Epithelial cell of esophagus (primary cell): ENCODE measurements at regions not wholly inside any gene's neighbourhood (a gene's known extent, or its start where the extent isn't known, plus 50 kb on each side); places are given as distances from the start of the nearest gene placed in this dataset.
A peak's percentile ranks its signal among the peaks of the same experiment; 100 is the strongest.
"Not testable (repeated sequence)": the region's sequence is repeated elsewhere in the genome, so short reads cannot be mapped to it uniquely, and the experiment has no call there.

ENCODE experiments used
- DNase-seq: peaks from one replicate; pipeline ENCODE4 v3.0.0; 2010; ENCODE audit warnings: low read depth
- H3K4me3 ChIP-seq: 2 replicates; pipeline ENCODE4 v1.5.1; 2011; ENCODE audit warnings: mild to moderate bottlenecking, low read length, control low read depth
- TF ChIP-seq, protein P1 (sequence below): IDR thresholded peaks from 2 replicates; pipeline ENCODE4 v1.5.1; 2011; ENCODE audit warnings: low read depth, mild to moderate bottlenecking, low read length, control low read depth, inconsistent platforms; ENCODE audit not compliant: insufficient read depth; ENCODE audit errors: missing control alignments

DNA sequence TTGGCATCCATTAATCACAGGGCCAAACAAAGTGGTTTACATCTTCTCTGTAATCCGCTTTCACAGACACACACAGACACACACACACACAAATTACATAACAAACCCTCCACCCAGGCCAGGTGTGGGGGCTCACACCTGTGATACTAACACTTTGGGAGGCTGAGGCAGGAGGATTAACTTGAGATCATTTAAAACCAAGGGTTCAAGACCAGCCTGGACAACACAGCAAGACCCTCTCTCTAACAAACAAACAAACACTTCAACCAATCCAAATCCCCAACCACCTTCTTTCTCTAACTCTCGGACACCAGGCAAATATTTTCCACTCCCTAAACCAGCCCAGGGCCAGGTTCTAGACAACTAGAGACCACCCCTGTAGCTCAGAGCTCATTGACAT is 79.5 kb upstream of the XPO1 start:
- TF ChIP-seq, protein P1, sequence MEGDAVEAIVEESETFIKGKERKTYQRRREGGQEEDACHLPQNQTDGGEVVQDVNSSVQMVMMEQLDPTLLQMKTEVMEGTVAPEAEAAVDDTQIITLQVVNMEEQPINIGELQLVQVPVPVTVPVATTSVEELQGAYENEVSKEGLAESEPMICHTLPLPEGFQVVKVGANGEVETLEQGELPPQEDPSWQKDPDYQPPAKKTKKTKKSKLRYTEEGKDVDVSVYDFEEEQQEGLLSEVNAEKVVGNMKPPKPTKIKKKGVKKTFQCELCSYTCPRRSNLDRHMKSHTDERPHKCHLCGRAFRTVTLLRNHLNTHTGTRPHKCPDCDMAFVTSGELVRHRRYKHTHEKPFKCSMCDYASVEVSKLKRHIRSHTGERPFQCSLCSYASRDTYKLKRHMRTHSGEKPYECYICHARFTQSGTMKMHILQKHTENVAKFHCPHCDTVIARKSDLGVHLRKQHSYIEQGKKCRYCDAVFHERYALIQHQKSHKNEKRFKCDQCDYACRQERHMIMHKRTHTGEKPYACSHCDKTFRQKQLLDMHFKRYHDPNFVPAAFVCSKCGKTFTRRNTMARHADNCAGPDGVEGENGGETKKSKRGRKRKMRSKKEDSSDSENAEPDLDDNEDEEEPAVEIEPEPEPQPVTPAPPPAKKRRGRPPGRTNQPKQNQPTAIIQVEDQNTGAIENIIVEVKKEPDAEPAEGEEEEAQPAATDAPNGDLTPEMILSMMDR = no peak
- DNase-seq = no peak
- H3K4me3 ChIP-seq = no peak overlapping the region

DNA sequence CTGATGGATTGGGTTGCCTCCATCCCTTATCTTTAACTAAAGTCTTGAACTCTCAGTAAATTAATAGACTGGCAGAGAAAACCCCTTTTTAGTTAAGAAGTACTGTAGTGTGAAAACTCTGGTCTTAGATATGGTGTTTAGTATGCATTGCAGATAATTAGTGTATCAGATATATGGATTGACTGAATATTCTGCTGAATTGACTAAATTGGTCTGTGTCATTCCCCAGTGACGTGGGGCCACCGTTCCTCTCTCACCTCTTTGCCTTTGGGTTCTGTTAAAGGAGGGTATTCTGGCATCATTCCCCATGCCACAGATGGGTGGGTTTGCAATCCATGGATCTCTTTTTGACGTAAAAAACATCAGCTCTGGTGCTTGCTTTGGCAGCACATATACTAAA is 67.1 kb upstream of the XPO1 start:
- TF ChIP-seq, protein P1 = no peak
- DNase-seq = no peak
- no peak overlapping the region for H3K4me3 ChIP-seq

DNA sequence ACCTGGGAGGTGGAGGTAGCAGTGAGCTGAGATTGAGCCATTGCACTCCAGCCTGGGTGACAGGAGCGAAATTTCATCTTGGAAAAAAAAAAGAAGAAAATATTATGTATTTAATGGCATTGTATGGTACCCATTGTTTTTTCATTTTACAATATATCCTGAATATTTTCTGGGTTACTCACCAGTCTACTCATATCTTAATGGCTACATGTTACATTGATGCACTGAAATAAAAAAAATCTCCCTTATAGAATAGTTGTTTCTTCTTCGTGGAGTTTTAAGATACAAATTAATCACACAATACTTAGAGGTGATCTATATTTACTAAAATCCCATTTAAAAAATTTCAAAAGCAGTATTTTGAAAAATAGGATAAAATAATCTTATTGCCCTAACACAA is 66.3 kb upstream of the XPO1 start:
- TF ChIP-seq, protein P1 = no peak
- H3K4me3 ChIP-seq = no peak overlapping the region
- no peak for DNase-seq

DNA sequence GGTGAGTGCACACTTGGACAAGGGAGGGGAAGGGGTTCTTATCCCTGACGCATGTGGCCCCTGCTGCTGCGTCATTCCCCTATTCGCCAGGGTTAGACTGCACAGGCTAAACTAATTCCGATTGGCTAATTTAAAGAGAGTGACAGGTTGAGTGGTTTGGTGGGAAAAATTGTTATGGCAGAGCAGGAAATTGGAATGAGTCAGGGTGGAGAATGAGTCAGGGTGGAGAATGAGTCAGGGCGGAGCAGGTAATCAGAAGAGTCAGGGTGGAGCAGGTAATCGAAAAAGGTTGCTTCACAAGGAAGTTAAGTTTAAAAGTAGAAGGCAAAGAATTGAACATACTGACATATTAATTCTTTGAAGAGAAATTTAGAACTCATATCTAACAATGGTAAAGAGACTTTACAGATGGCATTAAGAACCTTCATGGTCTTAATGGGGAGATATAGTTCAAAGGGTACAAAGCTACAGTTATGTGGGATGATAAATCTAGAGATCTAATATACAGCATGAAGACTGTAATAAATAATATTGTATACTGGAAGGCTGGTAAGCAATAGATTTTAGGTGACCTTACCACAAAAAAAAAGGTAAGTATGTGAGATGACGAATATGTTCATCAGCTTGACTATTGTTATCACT is 60.5 kb upstream of the XPO1 start:
- peak; percentile 87 for DNase-seq

DNA sequence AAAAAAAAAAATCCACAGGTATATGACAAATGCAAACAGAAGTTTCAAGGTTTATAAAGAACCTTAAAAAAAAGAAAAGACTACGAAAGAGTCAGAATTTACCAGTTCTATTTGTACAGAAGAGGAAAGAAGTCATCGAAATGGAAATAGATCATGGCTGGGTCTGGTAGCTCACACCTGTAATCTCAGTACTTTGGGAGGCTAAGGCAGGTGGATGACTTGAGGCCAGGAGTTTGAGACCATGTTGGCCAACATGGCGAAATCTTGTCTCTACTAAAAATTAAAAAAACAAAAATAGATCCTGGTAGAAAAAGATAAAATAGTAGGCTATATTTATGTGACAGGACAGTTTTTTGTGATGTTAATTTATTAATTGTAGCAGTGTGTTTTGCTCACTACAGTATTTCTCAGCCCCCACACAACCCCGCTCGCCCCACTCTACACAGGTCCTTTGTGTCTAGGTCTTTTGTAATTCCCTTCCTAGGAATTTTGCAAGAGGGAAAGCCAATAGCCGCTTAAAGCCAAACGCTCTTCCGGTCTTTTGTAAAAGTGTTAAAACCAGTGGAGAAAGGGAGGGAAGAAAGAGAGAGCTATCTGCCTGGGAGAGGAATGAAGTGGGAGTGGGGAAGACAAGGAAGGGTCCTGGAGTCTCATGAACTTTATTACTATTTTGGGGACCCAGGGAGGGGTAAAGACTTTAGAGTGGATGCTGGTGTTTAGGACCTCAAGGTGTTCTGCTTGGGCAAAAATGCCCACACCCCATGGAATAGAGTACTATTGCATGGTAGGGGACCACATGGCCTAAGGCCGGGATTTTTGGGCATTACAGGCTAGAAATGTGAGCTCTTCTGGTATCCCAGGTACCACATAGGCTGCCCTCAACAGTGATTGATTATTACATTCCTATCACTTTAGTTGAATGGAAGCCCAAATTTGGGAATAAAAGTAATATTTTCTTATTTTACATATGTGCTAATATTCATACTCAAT is 59.4 kb upstream of the XPO1 start:
- H3K4me3 ChIP-seq = no peak overlapping the region
- DNase-seq = no peak
- TF ChIP-seq, protein P1 = no peak

More for the DNA sequence above, 60.5 kb upstream of the XPO1 start:
- not testable (repeated sequence) for H3K4me3 ChIP-seq

DNA sequence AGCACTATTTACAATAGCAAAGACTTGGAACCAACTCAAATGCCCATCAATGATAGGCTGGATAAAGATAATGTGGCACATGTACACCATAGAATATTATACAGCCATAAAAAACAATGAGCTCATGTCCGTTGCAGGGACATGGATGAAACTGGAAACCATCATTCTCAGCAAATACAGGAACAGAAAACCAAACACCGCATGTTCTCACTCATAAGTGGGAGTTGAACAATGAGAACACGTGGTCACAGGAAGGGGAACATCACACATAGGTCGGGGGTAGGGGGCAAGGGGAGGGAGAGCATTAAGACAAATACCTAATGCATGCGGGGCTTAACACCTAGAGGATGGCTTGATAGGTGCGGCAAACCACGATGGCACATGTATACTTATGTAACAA is 56.0 kb upstream of the XPO1 start:
- not testable (repeated sequence) for H3K4me3 ChIP-seq, DNase-seq

DNA sequence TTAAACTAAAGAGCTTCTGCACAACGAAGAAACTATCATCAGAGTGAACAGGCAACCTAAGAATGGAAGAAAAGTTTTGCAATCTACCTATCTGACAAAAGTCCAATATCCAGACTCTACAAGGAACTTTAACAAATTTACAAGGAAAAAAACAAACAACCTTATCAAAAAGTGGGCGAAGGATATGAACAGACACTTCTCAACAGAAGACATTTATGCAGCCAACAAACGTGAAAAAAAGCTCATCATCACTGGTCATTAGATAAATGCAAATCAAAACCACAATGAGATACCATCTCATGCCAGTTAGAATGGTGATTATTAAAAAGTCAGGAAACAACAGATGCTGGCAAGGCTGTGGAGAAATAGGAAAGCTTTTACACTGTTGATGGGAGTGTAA is 55.5 kb upstream of the XPO1 start:
- not testable (repeated sequence) for H3K4me3 ChIP-seq, DNase-seq

DNA sequence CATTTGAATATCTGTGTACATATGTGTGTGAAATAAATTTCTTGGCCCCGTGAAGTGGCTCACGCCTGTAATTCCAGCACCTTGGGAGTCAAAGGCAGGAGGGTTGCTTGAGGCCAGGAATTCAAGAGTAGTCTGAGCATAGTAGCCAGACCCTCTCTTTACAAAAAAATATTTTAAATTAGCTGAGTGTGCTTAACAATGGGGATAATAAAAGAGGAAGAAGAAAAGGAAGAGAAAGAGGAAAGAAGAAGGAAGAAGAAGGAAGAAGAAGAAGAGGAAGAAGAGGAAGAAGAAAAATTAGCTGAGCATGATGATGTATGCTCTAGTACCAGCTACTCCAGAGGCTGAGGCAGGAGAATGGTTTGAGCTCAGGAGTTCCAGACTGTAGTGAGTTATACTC is 52.1 kb upstream of the XPO1 start:
- TF ChIP-seq, protein P1 = no peak
- no peak overlapping the region for H3K4me3 ChIP-seq
- no peak for DNase-seq
